Prostate gland (tissue), 2 donors: ENCODE measurements at regions not wholly inside any gene's neighbourhood (a gene's known extent, or its start where the extent isn't known, plus 50 kb on each side); places are given as distances from the start of the nearest gene placed in this dataset.
A peak's percentile ranks its signal among the peaks of the same experiment; 100 is the strongest.
"Not testable (repeated sequence)": the region's sequence is repeated elsewhere in the genome, so short reads cannot be mapped to it uniquely, and the experiment has no call there.

ENCODE experiments used
- DNase-seq: peaks from one replicate; pipeline ENCODE4 v3.0.0-alpha.2; 2019; ENCODE audit warnings: low spot score
- H3K27ac ChIP-seq, 2 donors: fragments of 200-600 bp; sonication (generic); 2 replicates each; pipeline ENCODE4 v1.5.1; 2017 to 2019
- H3K27me3 ChIP-seq: fragments of 200-600 bp; sonication (generic); replicated peaks from 2 replicates; pipeline ENCODE4 v1.5.1; 2019; ENCODE audit not compliant: insufficient read depth
- H3K36me3 ChIP-seq, 2 donors: fragments of 200-600 bp; sonication (generic); 1 replicate in 1 of 2; 2 replicates in 1 of 2; pipeline versions ENCODE4 v1.5.1 to v1.8.1; 2017 to 2019
- H3K4me1 ChIP-seq: fragments of 200-600 bp; sonication (generic); replicated peaks from 2 replicates; pipeline ENCODE4 v1.5.1; 2019
- H3K4me3 ChIP-seq, 2 donors: fragments of 200-600 bp; sonication (generic); 2 replicates each; pipeline ENCODE4 v1.5.1; 2017 to 2019
- H3K9me3 ChIP-seq: fragments of 200-600 bp; sonication (generic); 2 replicates; pipeline ENCODE4 v1.5.1; 2017
- CTCF ChIP-seq, 4 experiments: fragments of 200-600 bp in 2 of 4; fragments of 450-650 bp in 2 of 4; sonication (generic) in 2 of 4; IDR thresholded peaks; 1 replicate in 3 of 4; 2 replicates in 1 of 4; pipeline ENCODE4 v1.5.1; 2016 to 2019; ENCODE audit warnings: antibody characterized with exemption in 4 of 4, mild to moderate bottlenecking in 2 of 4, moderate library complexity in 2 of 4
- POLR2A ChIP-seq: fragments of 450-650 bp; IDR thresholded peaks from one replicate; pipeline ENCODE4 v1.6.1; 2016; ENCODE audit warnings: antibody characterized with exemption, mild to moderate bottlenecking
- POLR2AphosphoS5 ChIP-seq: sonication (generic); formaldehyde crosslinking; IDR thresholded peaks from one replicate; pipeline ENCODE4 v1.6.1; 2017; ENCODE audit warnings: antibody characterized with exemption
- WGBS: methylation state at CpG from one replicate; pipeline ENCODE4 v1.1.5; 2018; 5-methylcytosine and 5-hydroxymethylcytosine counted together
- intact Hi-C: fragments of 100-400 bp; cut with DNase I; formaldehyde crosslinking; loops from one replicate; pipeline ENCODE4 v1.14.2; 2022

DNA sequence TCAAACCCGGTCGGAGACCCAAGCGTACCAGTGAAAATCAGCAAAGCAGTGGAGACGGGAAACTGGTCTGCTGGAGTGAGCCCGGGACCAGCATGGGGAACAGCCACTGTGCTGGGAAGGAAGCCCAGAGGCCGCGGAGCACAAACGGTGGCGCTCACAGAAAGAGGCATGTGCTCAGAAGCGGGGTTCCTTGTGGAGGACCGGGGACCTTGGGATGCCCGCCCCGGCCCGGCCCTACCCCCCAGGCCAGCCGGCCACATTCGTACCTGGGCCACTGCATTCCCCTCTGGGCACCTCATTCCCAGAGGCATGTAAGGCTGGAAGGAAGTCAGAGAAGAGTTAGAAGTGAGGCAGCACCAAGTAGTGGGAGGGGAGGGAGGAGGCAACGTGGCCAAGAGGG is 79.3 kb downstream of the RFLNA start:
- DNase-seq = no peak
- WGBS = 93% methylated on average over 17 of the region's 17 CpGs
- TF ChIP-seq POLR2AphosphoS5 (no peak), POLR2A (no peak), CTCF (IDR thresholded peaks at IDR 0.05) (no peak)
- Histone ChIP-seq H3K4me1 (peaks cover 16% of the 10 kb centered on the region), H3K27me3 (no peaks in the 10 kb centered on the region), H3K36me3 (peaks cover 6 to 20% of the 10 kb centered on the region in 2 donors), H3K9me3 (no peaks in the 10 kb centered on the region), H3K4me3 (no peak overlapping the region), H3K27ac (no peak overlapping the region)
- intact Hi-C loops = no loop called here

GRCh38 chr12:124373701-124374100 is 78.8 kb downstream of the RFLNA start:
- DNase-seq, H3K27me3 ChIP-seq, H3K27ac ChIP-seq, intact Hi-C loops, H3K9me3 ChIP-seq, H3K4me3 ChIP-seq: not testable (repeated sequence)
- peaks cover 6 to 20% of the 10 kb centered on the region in 2 donors for H3K36me3 ChIP-seq
- WGBS = 88% methylated on average over 7 of the region's 21 CpGs
- H3K4me1 ChIP-seq = peaks cover 20% of the 10 kb centered on the region

GRCh38 chr12:124372831-124373230 is 77.9 kb downstream of the RFLNA start:
- no peak for TF ChIP-seq POLR2AphosphoS5
- no peak for TF ChIP-seq POLR2A
- no peak for TF ChIP-seq CTCF (IDR thresholded peaks at IDR 0.05)
- 86% methylated on average over 12 of the region's 13 CpGs for WGBS
- intact Hi-C loops = no loop called here
- H3K27me3 ChIP-seq = no peaks in the 10 kb centered on the region
- peaks cover 6 to 20% of the 10 kb centered on the region in 2 donors for H3K36me3 ChIP-seq
- H3K27ac ChIP-seq = peak overlapping the region in 1 of 2 donors; percentile 94
- peaks cover 29% of the 10 kb centered on the region for H3K4me1 ChIP-seq
- H3K4me3 ChIP-seq = no peak overlapping the region
- H3K9me3 ChIP-seq = no peaks in the 10 kb centered on the region
- DNase-seq = no peak

- H3K36me3 ChIP-seq = peaks cover 5 to 20% of the 10 kb centered on the region in 2 donors
- no peak for TF ChIP-seq CTCF (IDR thresholded peaks at IDR 0.05)
- no peak for TF ChIP-seq POLR2A
- no peak for TF ChIP-seq POLR2AphosphoS5
- no peak for DNase-seq
- H3K4me1 ChIP-seq = peaks cover 37% of the 10 kb centered on the region
- H3K27ac ChIP-seq = peak overlapping the region; percentile 31 to 94
- WGBS = 82% methylated on average over 37 of the region's 37 CpGs
- H3K27me3 ChIP-seq = no peaks in the 10 kb centered on the region
- intact Hi-C loops = no loop called here
- no peaks in the 10 kb centered on the region for H3K9me3 ChIP-seq
- no peak overlapping the region for H3K4me3 ChIP-seq
These were observed 77.2 kb downstream of the RFLNA start for GRCh38 chr12:124371970-124372555.

DNA sequence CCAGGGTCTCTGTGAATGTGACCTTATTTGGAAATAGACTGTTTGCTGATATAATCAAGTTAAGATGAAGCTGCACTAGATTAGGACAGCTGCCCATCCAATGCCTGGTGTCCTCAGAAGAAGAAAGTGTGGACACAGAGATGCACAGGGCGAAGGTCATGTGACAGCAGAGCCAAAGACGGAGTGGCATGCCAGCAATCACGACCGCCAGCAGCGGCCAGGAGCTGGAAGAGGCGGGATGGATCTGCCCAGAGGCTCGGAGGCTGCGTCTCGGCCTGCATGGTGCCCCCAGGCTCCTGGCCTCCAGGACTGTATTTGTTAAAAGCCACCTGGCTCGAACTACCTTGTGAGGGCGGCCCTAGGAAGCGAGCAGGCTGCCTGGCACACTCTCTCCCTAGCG is 76.5 kb downstream of the RFLNA start:
- DNase-seq = no peak
- Histone ChIP-seq H3K9me3 (no peaks in the 10 kb centered on the region), H3K27me3 (no peaks in the 10 kb centered on the region), H3K4me1 (peaks cover 37% of the 10 kb centered on the region), H3K27ac (peak overlapping the region; percentile 31 to 94), H3K4me3 (no peak overlapping the region), H3K36me3 (peaks cover 0 to 15% of the 10 kb centered on the region in 2 donors)
- TF ChIP-seq POLR2A = no peak
- no peak for TF ChIP-seq POLR2AphosphoS5
- no peak for TF ChIP-seq CTCF (IDR thresholded peaks at IDR 0.05)
- 51% methylated on average over 13 of the region's 13 CpGs for WGBS
- intact Hi-C loops = no loop called here
